ENCODE measurements at regions not wholly inside any gene's neighbourhood (a gene's known extent, or its start where the extent isn't known, plus 50 kb on each side); places are given as distances from the start of the nearest gene placed in this dataset.

- H2AFZ ChIP-seq (ENCODE audit: low read depth, low read length), result no peak overlapping the region
- DNase-seq (ENCODE audit: low read depth, low spot score), result no peak
- H3K4me1 ChIP-seq (ENCODE audit: control insufficient read depth, extremely low read depth, insufficient read depth, low read length), result no peaks in the 10 kb centered on the region
- TF ChIP-seq POLR2A (IDR thresholded peaks at IDR 0.05; ENCODE audit: low read depth, low read length) (no peak), JUN (IDR thresholded peaks at IDR 0.05; ENCODE audit: borderline replicate concordance, insufficient read depth, insufficient read length, low read depth) (no peak), EZH2 (IDR thresholded peaks at IDR 0.05; ENCODE audit: borderline replicate concordance, low read depth, low read length, severe bottlenecking) (no peak), MAX (IDR thresholded peaks at IDR 0.05; ENCODE audit: insufficient read depth, insufficient read length) (no peak), GATA2 (IDR thresholded peaks at IDR 0.05; ENCODE audit: insufficient read depth, insufficient read length, low read depth, low read length) (no peak), POLR2AphosphoS5 (IDR thresholded peaks at IDR 0.05; ENCODE audit: insufficient read depth, low read depth, low read length) (no peak), MYC (IDR thresholded peaks at IDR 0.05; ENCODE audit: low read depth, low read length) (no peak), FOS (IDR thresholded peaks at IDR 0.05; ENCODE audit: borderline replicate concordance, insufficient read depth, low read length) (no peak)
- TF ChIP-seq, protein P1, sequence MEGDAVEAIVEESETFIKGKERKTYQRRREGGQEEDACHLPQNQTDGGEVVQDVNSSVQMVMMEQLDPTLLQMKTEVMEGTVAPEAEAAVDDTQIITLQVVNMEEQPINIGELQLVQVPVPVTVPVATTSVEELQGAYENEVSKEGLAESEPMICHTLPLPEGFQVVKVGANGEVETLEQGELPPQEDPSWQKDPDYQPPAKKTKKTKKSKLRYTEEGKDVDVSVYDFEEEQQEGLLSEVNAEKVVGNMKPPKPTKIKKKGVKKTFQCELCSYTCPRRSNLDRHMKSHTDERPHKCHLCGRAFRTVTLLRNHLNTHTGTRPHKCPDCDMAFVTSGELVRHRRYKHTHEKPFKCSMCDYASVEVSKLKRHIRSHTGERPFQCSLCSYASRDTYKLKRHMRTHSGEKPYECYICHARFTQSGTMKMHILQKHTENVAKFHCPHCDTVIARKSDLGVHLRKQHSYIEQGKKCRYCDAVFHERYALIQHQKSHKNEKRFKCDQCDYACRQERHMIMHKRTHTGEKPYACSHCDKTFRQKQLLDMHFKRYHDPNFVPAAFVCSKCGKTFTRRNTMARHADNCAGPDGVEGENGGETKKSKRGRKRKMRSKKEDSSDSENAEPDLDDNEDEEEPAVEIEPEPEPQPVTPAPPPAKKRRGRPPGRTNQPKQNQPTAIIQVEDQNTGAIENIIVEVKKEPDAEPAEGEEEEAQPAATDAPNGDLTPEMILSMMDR (IDR thresholded peaks at IDR 0.05; ENCODE audit: extremely low read depth in 1 of 2, insufficient read depth in 1 of 2, low read depth in 1 of 2, low read length in 2 of 2), result no peak
- no peaks in the 10 kb centered on the region for H3K36me3 ChIP-seq (ENCODE audit: control insufficient read depth in 2 of 2, extremely low read depth in 1 of 2, insufficient read depth in 2 of 2, low read length in 2 of 2)
- H3K4me3 ChIP-seq (replicated peaks in 1 of 3; ENCODE audit: insufficient read depth in 1 of 3, low read depth in 1 of 3, low read length in 3 of 3), result no peak overlapping the region
- H4K20me1 ChIP-seq (replicated peaks; ENCODE audit: control insufficient read depth, extremely low read depth, insufficient read depth, low read length), result no peaks in the 10 kb centered on the region
- H3K79me2 ChIP-seq (ENCODE audit: control insufficient read depth, insufficient read depth, low read length), result no peaks in the 10 kb centered on the region
- no peak overlapping the region for H3K27ac ChIP-seq (ENCODE audit: insufficient read depth, low read depth, low read length)
- no TSS peak for BruUV-seq (replicated peaks)
- H3K9me3 ChIP-seq (replicated peaks; ENCODE audit: control insufficient read depth, insufficient read depth, low read length), result no peaks in the 10 kb centered on the region
- no peak overlapping the region for H3K9ac ChIP-seq (replicated peaks; ENCODE audit: extremely low read depth, insufficient read depth, low read length)
- no peak for FAIRE-seq
- no peak overlapping the region for H3K4me2 ChIP-seq (ENCODE audit: insufficient read depth, low read length)
- ChIA-PET CTCF (no interaction called here), POLR2A (no interaction called here)
- no peaks in the 10 kb centered on the region for H3K27me3 ChIP-seq (ENCODE audit: control insufficient read depth in 2 of 2, insufficient read depth in 2 of 2, low read length in 2 of 2)
- H3K9me1 ChIP-seq (replicated peaks; ENCODE audit: control insufficient read depth, extremely low read depth, insufficient read depth, low read length), result no peaks in the 10 kb centered on the region
- intact Hi-C loops (cut with micrococcal nuclease) (no loop called here), dilution Hi-C loops (cut with MboI; ENCODE audit: extremely low pct_ligation_motif_present, low sequenced_read_pairs) (no loop called here)
Measured at GRCh38 chr2:76393356-76393755, 682.6 kb upstream of the GCFC2 start.

Data from endothelial cell of umbilical vein (primary cell).